IPS-20b (cell line): ENCODE measurements at regions not wholly inside any gene's neighbourhood (a gene's known extent, or its start where the extent isn't known, plus 50 kb on each side); places are given as distances from the start of the nearest gene placed in this dataset.

Experiments used
- H3K27ac ChIP-seq: one replicate; pipeline ENCODE4 v1.5.1; 2013; ENCODE audit warnings: low read length
- H3K27me3 ChIP-seq: 2 replicates; pipeline ENCODE4 v1.6.1; 2013; ENCODE audit warnings: mild to moderate bottlenecking, low read length, inconsistent platforms; ENCODE audit not compliant: insufficient read depth
- H3K36me3 ChIP-seq: 2 replicates; pipeline ENCODE4 v1.6.1; 2013; ENCODE audit warnings: low read depth, mild to moderate bottlenecking, inconsistent platforms, low read length, moderate library complexity; ENCODE audit not compliant: insufficient read depth
- H3K4me1 ChIP-seq: 2 replicates; pipeline ENCODE4 v1.6.1; 2013; ENCODE audit warnings: mild to moderate bottlenecking, control low read depth, inconsistent platforms, low read length, moderate library complexity; ENCODE audit not compliant: insufficient read depth
- H3K4me3 ChIP-seq: 2 replicates; pipeline ENCODE4 v1.5.1; 2013; ENCODE audit warnings: mild to moderate bottlenecking, low read length, inconsistent platforms
- H3K9ac ChIP-seq: 2 replicates; pipeline ENCODE4 v1.6.1; 2013; ENCODE audit warnings: low read depth, mild to moderate bottlenecking, inconsistent platforms, low read length, moderate library complexity
- H3K9me3 ChIP-seq: 2 replicates; pipeline ENCODE4 v1.6.1; 2013; ENCODE audit warnings: mild to moderate bottlenecking, low read depth, low read length, inconsistent platforms; ENCODE audit not compliant: insufficient read depth

DNA sequence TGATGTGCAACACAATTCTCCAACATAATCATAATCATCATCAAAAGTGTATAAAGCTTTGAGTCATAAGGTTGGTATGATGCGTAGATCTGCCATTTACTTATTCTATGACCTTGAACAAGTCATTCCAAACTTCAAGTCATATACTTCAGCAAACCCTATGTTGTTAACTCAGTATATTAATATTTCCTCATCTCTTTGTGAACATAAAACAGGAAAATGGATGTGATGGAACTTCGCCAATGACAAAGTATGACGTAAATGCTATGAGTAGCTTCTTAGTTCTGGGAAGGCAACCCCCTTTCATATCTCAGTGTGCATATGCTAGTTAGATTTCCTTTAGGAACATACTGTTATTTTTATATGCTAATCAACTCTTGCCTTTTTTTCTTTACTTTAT is 102.7 kb upstream of the ANO3 start:
- Histone ChIP-seq H3K9ac (no peak overlapping the region), H3K4me1 (no peaks in the 10 kb centered on the region), H3K9me3 (no peaks in the 10 kb centered on the region), H3K27me3 (no peaks in the 10 kb centered on the region), H3K4me3 (no peak overlapping the region), H3K36me3 (no peaks in the 10 kb centered on the region), H3K27ac (no peak overlapping the region)

- Histone ChIP-seq H3K27ac (no peak overlapping the region), H3K4me1 (no peaks in the 10 kb centered on the region)
Measured at GRCh38 chr11:26229981-26230380, 101.9 kb upstream of the ANO3 start.

DNA sequence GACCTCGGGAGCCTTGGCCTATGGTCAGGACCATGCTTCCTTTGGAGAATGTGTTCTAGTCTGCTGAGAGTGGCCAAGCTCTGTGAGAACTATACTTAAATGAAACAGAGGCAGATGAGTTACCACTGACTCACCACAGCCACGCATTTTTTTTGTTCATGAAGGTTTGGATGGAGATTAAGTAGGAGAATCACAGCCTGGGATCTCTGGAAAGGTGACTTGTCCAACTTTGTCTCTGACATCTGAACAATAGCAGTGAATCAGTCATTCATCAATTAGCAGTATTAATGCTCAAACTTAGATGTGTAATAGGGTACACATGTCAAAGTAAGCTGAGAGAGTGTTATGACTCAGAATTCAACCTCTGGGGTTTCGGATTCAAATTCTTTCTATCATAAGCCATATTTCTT is 100.7 kb upstream of the ANO3 start:
- no peak overlapping the region for H3K9ac ChIP-seq

More at GRCh38 chr11:26229981-26230380, 101.9 kb upstream of the ANO3 start:
- Histone ChIP-seq H3K27me3 (no peaks in the 10 kb centered on the region), H3K36me3 (no peaks in the 10 kb centered on the region), H3K9ac (no peak overlapping the region), H3K9me3 (no peaks in the 10 kb centered on the region), H3K4me3 (no peak overlapping the region)

DNA sequence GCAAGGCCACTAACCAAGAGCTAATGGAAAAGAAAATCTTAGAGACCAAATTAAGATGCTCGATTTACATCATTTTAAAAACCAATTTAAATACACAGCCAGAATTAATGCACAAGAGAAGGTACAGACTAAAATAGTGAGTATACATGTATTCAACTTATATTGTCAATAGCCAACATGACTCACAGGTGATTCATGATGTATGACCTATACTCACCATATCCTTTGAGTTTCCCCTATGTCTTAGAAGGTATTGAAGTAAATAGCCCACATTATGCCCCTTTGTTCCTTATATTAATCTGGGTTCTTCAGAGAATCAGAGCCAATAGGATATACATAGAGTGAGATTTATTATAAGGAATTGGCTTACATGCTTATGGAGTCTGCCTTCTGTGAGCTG is 97.5 kb upstream of the ANO3 start:
- Histone ChIP-seq H3K27ac (no peak overlapping the region), H3K36me3 (no peaks in the 10 kb centered on the region), H3K4me1 (no peaks in the 10 kb centered on the region), H3K4me3 (no peak overlapping the region), H3K27me3 (no peaks in the 10 kb centered on the region), H3K9me3 (no peaks in the 10 kb centered on the region), H3K9ac (no peak overlapping the region)

More for the DNA sequence above, 100.7 kb upstream of the ANO3 start:
- H3K27me3 ChIP-seq: no peaks in the 10 kb centered on the region
- H3K9me3 ChIP-seq: no peaks in the 10 kb centered on the region
- H3K4me1 ChIP-seq: no peaks in the 10 kb centered on the region
- no peak overlapping the region for H3K27ac ChIP-seq
- H3K36me3 ChIP-seq: no peaks in the 10 kb centered on the region
- no peak overlapping the region for H3K4me3 ChIP-seq

DNA sequence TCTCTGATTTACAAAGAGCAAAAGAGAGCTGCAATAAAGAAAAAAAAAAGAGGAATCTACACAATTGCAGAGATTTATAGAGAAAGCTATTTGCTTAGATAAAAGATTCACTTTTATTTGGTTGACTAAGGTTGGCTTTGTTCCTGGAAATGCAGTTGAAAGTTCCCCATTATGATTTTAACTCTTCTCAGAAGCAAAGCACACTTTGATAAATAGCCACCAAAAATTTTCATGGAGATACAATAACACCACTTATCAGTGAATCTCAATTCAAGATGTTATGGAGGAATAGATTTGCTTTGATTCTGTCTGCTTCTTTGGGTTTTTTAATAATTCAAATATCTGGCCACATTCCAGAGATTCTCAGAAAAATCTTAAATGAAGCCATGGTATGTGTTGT is 88.5 kb upstream of the ANO3 start:
- Histone ChIP-seq H3K9me3 (no peaks in the 10 kb centered on the region), H3K9ac (no peak overlapping the region), H3K4me3 (no peak overlapping the region), H3K27me3 (no peaks in the 10 kb centered on the region), H3K27ac (no peak overlapping the region), H3K4me1 (no peaks in the 10 kb centered on the region), H3K36me3 (no peaks in the 10 kb centered on the region)

- no peak overlapping the region for H3K4me3 ChIP-seq
- H3K36me3 ChIP-seq: no peaks in the 10 kb centered on the region
- H3K27me3 ChIP-seq: no peaks in the 10 kb centered on the region
- no peaks in the 10 kb centered on the region for H3K9me3 ChIP-seq
- no peak overlapping the region for H3K9ac ChIP-seq
- H3K27ac ChIP-seq: no peak overlapping the region
- no peaks in the 10 kb centered on the region for H3K4me1 ChIP-seq
Measured at GRCh38 chr11:26244207-26244606, 87.7 kb upstream of the ANO3 start.

GRCh38 chr11:26245046-26245445 is 86.9 kb upstream of the ANO3 start:
- Histone ChIP-seq H3K9ac (no peak overlapping the region), H3K4me3 (no peak overlapping the region), H3K27me3 (no peaks in the 10 kb centered on the region), H3K27ac (no peak overlapping the region), H3K36me3 (no peaks in the 10 kb centered on the region), H3K4me1 (no peaks in the 10 kb centered on the region), H3K9me3 (no peaks in the 10 kb centered on the region)

GRCh38 chr11:26247340-26247739 is 84.6 kb upstream of the ANO3 start:
- H3K4me1 ChIP-seq: no peaks in the 10 kb centered on the region
- no peaks in the 10 kb centered on the region for H3K36me3 ChIP-seq
- H3K9me3 ChIP-seq: no peaks in the 10 kb centered on the region
- no peaks in the 10 kb centered on the region for H3K27me3 ChIP-seq
- no peak overlapping the region for H3K27ac ChIP-seq
- no peak overlapping the region for H3K9ac ChIP-seq
- no peak overlapping the region for H3K4me3 ChIP-seq

DNA sequence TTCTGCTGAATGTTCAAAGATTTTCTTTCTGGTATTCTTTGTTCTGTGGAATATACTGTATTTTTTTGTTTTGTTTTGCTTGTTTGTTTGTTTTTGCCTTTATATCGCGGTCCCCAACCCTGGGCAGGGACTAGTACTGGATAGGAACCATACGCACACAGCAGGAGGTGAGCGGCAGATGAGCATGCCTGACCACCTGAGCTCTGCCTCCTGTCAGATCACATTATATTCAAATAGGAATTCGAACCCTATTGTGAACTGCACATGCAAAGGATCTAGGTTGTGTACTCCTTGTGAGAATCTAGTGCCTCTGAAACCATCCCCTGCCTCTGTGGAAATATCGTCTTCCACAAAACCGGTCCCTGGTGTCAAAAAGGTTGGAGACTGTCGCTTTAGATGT is 83.3 kb upstream of the ANO3 start:
- Histone ChIP-seq H3K4me1 (no peaks in the 10 kb centered on the region), H3K27me3 (no peaks in the 10 kb centered on the region), H3K4me3 (no peak overlapping the region), H3K9ac (no peak overlapping the region), H3K9me3 (no peaks in the 10 kb centered on the region), H3K27ac (no peak overlapping the region), H3K36me3 (no peaks in the 10 kb centered on the region)

- Histone ChIP-seq H3K4me3 (no peak overlapping the region), H3K4me1 (no peaks in the 10 kb centered on the region), H3K27ac (no peak overlapping the region), H3K36me3 (no peaks in the 10 kb centered on the region), H3K27me3 (no peaks in the 10 kb centered on the region), H3K9ac (no peak overlapping the region), H3K9me3 (no peaks in the 10 kb centered on the region)
Measured at GRCh38 chr11:26254378-26254777, 77.6 kb upstream of the ANO3 start.

GRCh38 chr11:26263769-26264168 is 68.2 kb upstream of the ANO3 start:
- no peaks in the 10 kb centered on the region for H3K27me3 ChIP-seq
- no peaks in the 10 kb centered on the region for H3K36me3 ChIP-seq

GRCh38 chr11:26264266-26264665 is 67.7 kb upstream of the ANO3 start:
- H3K36me3 ChIP-seq: no peaks in the 10 kb centered on the region
- H3K9ac ChIP-seq: no peak overlapping the region
- no peak overlapping the region for H3K4me3 ChIP-seq
- no peak overlapping the region for H3K27ac ChIP-seq
- no peaks in the 10 kb centered on the region for H3K9me3 ChIP-seq
- H3K27me3 ChIP-seq: no peaks in the 10 kb centered on the region
- no peaks in the 10 kb centered on the region for H3K4me1 ChIP-seq

More at GRCh38 chr11:26263769-26264168, 68.2 kb upstream of the ANO3 start:
- Histone ChIP-seq H3K9ac (no peak overlapping the region), H3K9me3 (no peaks in the 10 kb centered on the region), H3K4me3 (no peak overlapping the region), H3K4me1 (no peaks in the 10 kb centered on the region), H3K27ac (no peak overlapping the region)
